HEK293 (cell line): ENCODE measurements at regions not wholly inside any gene's neighbourhood (a gene's known extent, or its start where the extent isn't known, plus 50 kb on each side); places are given as distances from the start of the nearest gene placed in this dataset.

ENCODE experiments used
- CTCF ChIA-PET: fragments of 350-600 bp; formaldehyde crosslinking; extraction: SDS; loops from one replicate; lab custom pipeline; 2021; ENCODE audit warnings: antibody characterized with exemption; lab: Yijun Ruan, JAX
- POLR2A ChIA-PET: fragments of 300-600 bp; formaldehyde crosslinking; extraction: SDS; loops from one replicate; lab custom pipeline; 2020; ENCODE audit warnings: antibody characterized with exemption, inconsistent platforms; lab: Yijun Ruan, JAX
- H3K27ac ChIP-seq: fragments of 200-500 bp; sonication (Bioruptor generic); 2 replicates; pipeline ENCODE4 v1.5.1; 2014; ENCODE audit warnings: low read depth, low read length, control low read depth, inconsistent platforms; ENCODE audit errors: extremely low read depth
- H3K36me3 ChIP-seq, 2 experiments: fragments of 200-500 bp in 1 of 2; sonication (Bioruptor generic) in 1 of 2; 1 replicate in 1 of 2; 2 replicates in 1 of 2; pipeline ENCODE4 v1.5.1; 2014 to 2017; ENCODE audit warnings: inconsistent platforms in 2 of 2, low read length in 2 of 2; ENCODE audit not compliant: control insufficient read depth in 2 of 2, insufficient read depth in 1 of 2
- H3K4me1 ChIP-seq: fragments of 200-500 bp; sonication (Bioruptor generic); 2 replicates; pipeline ENCODE4 v1.5.1; 2014; ENCODE audit warnings: mild to moderate bottlenecking, low read length, inconsistent platforms; ENCODE audit not compliant: control insufficient read depth, insufficient read depth
- H3K4me3 ChIP-seq: 2 replicates; pipeline ENCODE4 v1.5.1; 2011; ENCODE audit warnings: low read depth, mild to moderate bottlenecking, control low read depth, low read length, moderate library complexity
- H3K9me3 ChIP-seq: fragments of 200-500 bp; sonication (Bioruptor generic); 2 replicates; pipeline ENCODE4 v1.5.1; 2014; ENCODE audit warnings: low read depth, low read length, inconsistent platforms; ENCODE audit not compliant: control insufficient read depth, insufficient read depth
- ELK4 ChIP-seq: IDR thresholded peaks from 2 replicates; pipeline ENCODE4 v1.6.1; 2011; ENCODE audit warnings: mild to moderate bottlenecking, low read depth, low read length, borderline replicate concordance
- HIC1 ChIP-seq: fragments of 450-650 bp; formaldehyde crosslinking; IDR thresholded peaks from 2 replicates; pipeline ENCODE4 v1.5.1; 2016; ENCODE audit warnings: missing biosample characterization, missing genetic modification characterization
- PRDM1 ChIP-seq: fragments of 450-650 bp; formaldehyde crosslinking; IDR thresholded peaks from 2 replicates; pipeline ENCODE4; 2016; ENCODE audit warnings: missing biosample characterization, missing genetic modification characterization
- RBAK ChIP-seq: fragments of 450-650 bp; formaldehyde crosslinking; IDR thresholded peaks from 2 replicates; pipeline ENCODE4 v1.5.1; 2016; ENCODE audit warnings: missing biosample characterization, missing genetic modification characterization
- REST ChIP-seq: fragments of 450-650 bp; formaldehyde crosslinking; IDR thresholded peaks from 2 replicates; pipeline ENCODE4 v1.5.1; 2016; ENCODE audit warnings: missing biosample characterization, missing genetic modification characterization
- ZBTB26 ChIP-seq: fragments of 450-650 bp; formaldehyde crosslinking; optimal IDR thresholded peaks from 2 replicates; pipeline ENCODE3; 2016; ENCODE audit warnings: missing biosample characterization, mild to moderate bottlenecking, missing genetic modification characterization
- ZNF133 ChIP-seq: fragments of 450-650 bp; formaldehyde crosslinking; IDR thresholded peaks from 2 replicates; pipeline ENCODE4 v1.5.1; 2016; ENCODE audit warnings: missing biosample characterization, missing genetic modification characterization
- ZNF157 ChIP-seq: fragments of 450-650 bp; formaldehyde crosslinking; IDR thresholded peaks from 2 replicates; pipeline ENCODE4 v1.5.1; 2016; ENCODE audit warnings: missing biosample characterization, missing genetic modification characterization
- ZNF175 ChIP-seq: fragments of 450-650 bp; formaldehyde crosslinking; IDR thresholded peaks from 2 replicates; pipeline ENCODE4 v1.5.1; 2016; ENCODE audit warnings: missing biosample characterization, missing genetic modification characterization
- ZNF239 ChIP-seq: fragments of 450-650 bp; formaldehyde crosslinking; IDR thresholded peaks from 2 replicates; pipeline ENCODE4 v1.5.1; 2016; ENCODE audit warnings: missing biosample characterization, missing genetic modification characterization
- ZNF416 ChIP-seq: fragments of 450-650 bp; formaldehyde crosslinking; IDR thresholded peaks from 2 replicates; pipeline ENCODE4 v1.5.1; 2016; ENCODE audit warnings: missing biosample characterization, missing genetic modification characterization
- ZNF513 ChIP-seq: fragments of 450-650 bp; IDR thresholded peaks from 2 replicates; pipeline ENCODE4 v1.5.1; 2018; ENCODE audit warnings: missing biosample characterization, missing genetic modification characterization
- ZNF558 ChIP-seq: fragments of 450-650 bp; formaldehyde crosslinking; IDR thresholded peaks from 2 replicates; pipeline ENCODE4 v1.5.1; 2016; ENCODE audit warnings: missing biosample characterization, missing genetic modification characterization
- ZNF837 ChIP-seq: fragments of 450-650 bp; formaldehyde crosslinking; IDR thresholded peaks from 2 replicates; pipeline ENCODE4 v1.5.1; 2016; ENCODE audit warnings: missing biosample characterization, missing genetic modification characterization
- ZSCAN30 ChIP-seq: fragments of 450-650 bp; IDR thresholded peaks from 2 replicates; pipeline ENCODE4 v1.5.1; 2018; ENCODE audit warnings: missing biosample characterization, mild to moderate bottlenecking, missing genetic modification characterization, moderate library complexity
- ZSCAN4 ChIP-seq: fragments of 450-650 bp; formaldehyde crosslinking; IDR thresholded peaks from 2 replicates; pipeline ENCODE4 v1.5.1; 2017; ENCODE audit warnings: missing biosample characterization, missing genetic modification characterization

- H3K4me1 ChIP-seq, result no peaks in the 10 kb centered on the region
- H3K36me3 ChIP-seq, result no peaks in the 10 kb centered on the region
- H3K27ac ChIP-seq, result no peak overlapping the region
- TF ChIP-seq ZNF133 (tag by site-specific recombination), result no peak
- no peak for TF ChIP-seq ZNF175 (tag by site-specific recombination)
- no peak for TF ChIP-seq ZNF416 (tag by site-specific recombination)
- no peak for TF ChIP-seq RBAK
- TF ChIP-seq ZNF157 (tag by site-specific recombination), result no peak
- TF ChIP-seq ZNF513 (tag by site-specific recombination), result no peak
- POLR2A ChIA-PET, result no interaction called here
- CTCF ChIA-PET, result no interaction called here
- H3K9me3 ChIP-seq, result no peaks in the 10 kb centered on the region
- H3K4me3 ChIP-seq, result no peak overlapping the region
These were observed 58.2 kb upstream of the SYNDIG1 start for GRCh38 chr20:24411003-24411833.

GRCh38 chr20:24407151-24407550 lies 62.3 kb upstream of the SYNDIG1 start:
- ChIA-PET CTCF (interaction anchor here (1.0 to 1.1 kb wide), 2 partner anchors 19 to 302 kb away, joined by 3 to 4 read pairs; no protein-coding TSS in a partner anchor), POLR2A (no interaction called here)
- Histone ChIP-seq H3K4me3 (no peak overlapping the region), H3K4me1 (no peaks in the 10 kb centered on the region), H3K36me3 (no peaks in the 10 kb centered on the region), H3K27ac (no peak overlapping the region), H3K9me3 (no peaks in the 10 kb centered on the region)
- peak; percentile 83 for TF ChIP-seq REST
- no peak for TF ChIP-seq ZNF558 (tag by site-specific recombination)

GRCh38 chr20:24406750-24407149 lies 62.7 kb upstream of the SYNDIG1 start:
- POLR2A ChIA-PET, result no interaction called here
- no peak overlapping the region for H3K4me3 ChIP-seq
- CTCF ChIA-PET, result interaction anchor here (1.0 to 1.1 kb wide), 2 partner anchors 18 to 302 kb away, joined by 3 to 4 read pairs; no protein-coding TSS in a partner anchor
- TF ChIP-seq PRDM1, result 0 out of 2 replicates have a peak, but pooled peaks have one; percentile 19
- no peak for TF ChIP-seq ZNF558 (tag by site-specific recombination)
- no peak overlapping the region for H3K27ac ChIP-seq
- H3K36me3 ChIP-seq, result no peaks in the 10 kb centered on the region
- H3K9me3 ChIP-seq, result no peaks in the 10 kb centered on the region
- no peaks in the 10 kb centered on the region for H3K4me1 ChIP-seq

GRCh38 chr20:24406251-24406650 lies 63.2 kb upstream of the SYNDIG1 start:
- POLR2A ChIA-PET, result no interaction called here
- Histone ChIP-seq H3K27ac (no peak overlapping the region), H3K9me3 (no peaks in the 10 kb centered on the region), H3K4me3 (no peak overlapping the region), H3K4me1 (no peaks in the 10 kb centered on the region), H3K36me3 (no peaks in the 10 kb centered on the region)
- CTCF ChIA-PET, result no interaction called here
- no peak for TF ChIP-seq HIC1 (tag by site-specific recombination)
- no peak for TF ChIP-seq ZBTB26 (tag by site-specific recombination)
- TF ChIP-seq ZSCAN4 (tag by site-specific recombination), result no peak
- no peak for TF ChIP-seq ELK4
- no peak for TF ChIP-seq ZNF837
- no peak for TF ChIP-seq ZNF239 (tag by site-specific recombination)
- TF ChIP-seq ZSCAN30 (tag by site-specific recombination), result no peak
